ENCODE measurements at regions not wholly inside any gene's neighbourhood (a gene's known extent, or its start where the extent isn't known, plus 50 kb on each side); places are given as distances from the start of the nearest gene placed in this dataset.
"Not testable (repeated sequence)": the region's sequence is repeated elsewhere in the genome, so short reads cannot be mapped to it uniquely, and the experiment has no call there.

GRCh38 chr1:196136396-196136795, 471.8 kb downstream of the KCNT2 start:
- no peaks in the 10 kb centered on the region for H3K27me3 ChIP-seq (ENCODE audit: control insufficient read depth in 3 of 3, insufficient read depth in 3 of 3, low read length in 3 of 3)
- H3K27ac ChIP-seq (ENCODE audit: low read depth, low read length): no peak overlapping the region
- H3K9ac ChIP-seq (ENCODE audit: low read depth in 1 of 3, low read length in 3 of 3): no peak overlapping the region
- no peak overlapping the region for H3K4me3 ChIP-seq (ENCODE audit: low read length in 3 of 3)
- H3K9me3 ChIP-seq (ENCODE audit: control insufficient read depth in 3 of 3, low read length in 3 of 3): no peaks in the 10 kb centered on the region
- H3K4me1 ChIP-seq (ENCODE audit: control insufficient read depth in 3 of 3, insufficient read depth in 3 of 3, low read length in 3 of 3): no peaks in the 10 kb centered on the region
- H3K36me3 ChIP-seq (ENCODE audit: control insufficient read depth in 3 of 3, insufficient read depth in 3 of 3, low read length in 3 of 3): no peaks in the 10 kb centered on the region

- Histone ChIP-seq H3K4me1 (ENCODE audit: control insufficient read depth in 3 of 3, insufficient read depth in 3 of 3, low read length in 3 of 3) (no peaks in the 10 kb centered on the region), H3K36me3 (ENCODE audit: control insufficient read depth in 3 of 3, insufficient read depth in 3 of 3, low read length in 3 of 3) (no peaks in the 10 kb centered on the region), H3K4me3 (ENCODE audit: low read length in 3 of 3) (no peak overlapping the region), H3K9ac (ENCODE audit: low read depth in 1 of 3, low read length in 3 of 3) (no peak overlapping the region), H3K27ac (ENCODE audit: low read depth, low read length) (no peak overlapping the region), H3K9me3 (ENCODE audit: control insufficient read depth in 3 of 3, low read length in 3 of 3) (no peaks in the 10 kb centered on the region), H3K27me3 (ENCODE audit: control insufficient read depth in 3 of 3, insufficient read depth in 3 of 3, low read length in 3 of 3) (no peaks in the 10 kb centered on the region)
Observed at GRCh38 chr1:196131691-196132090, 476.5 kb downstream of the KCNT2 start.

- Histone ChIP-seq H3K27me3 (ENCODE audit: control insufficient read depth in 3 of 3, insufficient read depth in 3 of 3, low read length in 3 of 3) (no peaks in the 10 kb centered on the region), H3K9me3 (ENCODE audit: control insufficient read depth in 3 of 3, low read length in 3 of 3) (no peaks in the 10 kb centered on the region), H3K36me3 (ENCODE audit: control insufficient read depth in 3 of 3, insufficient read depth in 3 of 3, low read length in 3 of 3) (no peaks in the 10 kb centered on the region), H3K4me3 (ENCODE audit: low read length in 3 of 3) (no peak overlapping the region), H3K4me1 (ENCODE audit: control insufficient read depth in 3 of 3, insufficient read depth in 3 of 3, low read length in 3 of 3) (no peaks in the 10 kb centered on the region), H3K27ac (ENCODE audit: low read depth, low read length) (no peak overlapping the region), H3K9ac (ENCODE audit: low read depth in 1 of 3, low read length in 3 of 3) (no peak overlapping the region)
Observed at GRCh38 chr1:196128835-196129234, 479.4 kb downstream of the KCNT2 start.

- Histone ChIP-seq H3K4me1 (ENCODE audit: control insufficient read depth in 3 of 3, insufficient read depth in 3 of 3, low read length in 3 of 3) (no peaks in the 10 kb centered on the region), H3K4me3 (ENCODE audit: low read length in 3 of 3) (no peak overlapping the region), H3K36me3 (ENCODE audit: control insufficient read depth in 3 of 3, insufficient read depth in 3 of 3, low read length in 3 of 3) (no peaks in the 10 kb centered on the region), H3K9ac (ENCODE audit: low read depth in 1 of 3, low read length in 3 of 3) (no peak overlapping the region), H3K27ac (ENCODE audit: low read depth, low read length) (no peak overlapping the region), H3K9me3 (ENCODE audit: control insufficient read depth in 3 of 3, low read length in 3 of 3) (no peaks in the 10 kb centered on the region), H3K27me3 (ENCODE audit: control insufficient read depth in 3 of 3, insufficient read depth in 3 of 3, low read length in 3 of 3) (no peaks in the 10 kb centered on the region)
Observed at GRCh38 chr1:196121181-196121580, 487.1 kb downstream of the KCNT2 start.

GRCh38 chr1:196115646-196116045, 492.6 kb downstream of the KCNT2 start:
- H3K4me1 ChIP-seq (ENCODE audit: control insufficient read depth in 3 of 3, insufficient read depth in 3 of 3, low read length in 3 of 3): peaks cover 0 to 8% (median 5%) of the 10 kb centered on the region in 3 donors
- no peaks in the 10 kb centered on the region for H3K9me3 ChIP-seq (ENCODE audit: control insufficient read depth in 3 of 3, low read length in 3 of 3)
- no peaks in the 10 kb centered on the region for H3K27me3 ChIP-seq (ENCODE audit: control insufficient read depth in 3 of 3, insufficient read depth in 3 of 3, low read length in 3 of 3)
- H3K9ac ChIP-seq (ENCODE audit: low read depth in 1 of 3, low read length in 3 of 3): no peak overlapping the region
- peak overlapping the region; percentile 32 for H3K27ac ChIP-seq (ENCODE audit: low read depth, low read length)
- peak overlapping the region in 1 of 3 donors; percentile 21 for H3K4me3 ChIP-seq (ENCODE audit: low read length in 3 of 3)
- H3K36me3 ChIP-seq (ENCODE audit: control insufficient read depth in 3 of 3, insufficient read depth in 3 of 3, low read length in 3 of 3): no peaks in the 10 kb centered on the region

- peaks cover 0 to 3% (median 0%) of the 10 kb centered on the region in 3 donors for H3K9me3 ChIP-seq (ENCODE audit: control insufficient read depth in 3 of 3, low read length in 3 of 3)
- H3K27me3 ChIP-seq (ENCODE audit: control insufficient read depth in 3 of 3, insufficient read depth in 3 of 3, low read length in 3 of 3): no peaks in the 10 kb centered on the region
- H3K4me3 ChIP-seq (ENCODE audit: low read length in 3 of 3): no peak overlapping the region
- H3K27ac ChIP-seq (ENCODE audit: low read depth, low read length): no peak overlapping the region
- H3K36me3 ChIP-seq (ENCODE audit: control insufficient read depth in 3 of 3, insufficient read depth in 3 of 3, low read length in 3 of 3): no peaks in the 10 kb centered on the region
- H3K9ac ChIP-seq (ENCODE audit: low read depth in 1 of 3, low read length in 3 of 3): no peak overlapping the region
- peaks cover 0 to 8% (median 5%) of the 10 kb centered on the region in 3 donors for H3K4me1 ChIP-seq (ENCODE audit: control insufficient read depth in 3 of 3, insufficient read depth in 3 of 3, low read length in 3 of 3)
Observed at GRCh38 chr1:196114193-196114592, 494.0 kb downstream of the KCNT2 start.

GRCh38 chr1:196108990-196109389, 499.2 kb downstream of the KCNT2 start:
- not testable (repeated sequence) for H3K9me3 ChIP-seq (ENCODE audit: control insufficient read depth in 3 of 3, low read length in 3 of 3); H3K27me3 ChIP-seq (ENCODE audit: control insufficient read depth in 3 of 3, insufficient read depth in 3 of 3, low read length in 3 of 3); H3K4me1 ChIP-seq (ENCODE audit: control insufficient read depth in 3 of 3, insufficient read depth in 3 of 3, low read length in 3 of 3); H3K27ac ChIP-seq (ENCODE audit: low read depth, low read length); H3K4me3 ChIP-seq (ENCODE audit: low read length in 3 of 3); H3K9ac ChIP-seq (ENCODE audit: low read depth in 1 of 3, low read length in 3 of 3); H3K36me3 ChIP-seq (ENCODE audit: control insufficient read depth in 3 of 3, insufficient read depth in 3 of 3, low read length in 3 of 3)

GRCh38 chr1:196105901-196106300, 502.3 kb downstream of the KCNT2 start:
- H3K9ac ChIP-seq (ENCODE audit: low read depth in 1 of 3, low read length in 3 of 3): no peak overlapping the region
- H3K27ac ChIP-seq (ENCODE audit: low read depth, low read length): no peak overlapping the region
- H3K4me3 ChIP-seq (ENCODE audit: low read length in 3 of 3): no peak overlapping the region
- no peaks in the 10 kb centered on the region for H3K27me3 ChIP-seq (ENCODE audit: control insufficient read depth in 3 of 3, insufficient read depth in 3 of 3, low read length in 3 of 3)
- no peaks in the 10 kb centered on the region for H3K36me3 ChIP-seq (ENCODE audit: control insufficient read depth in 3 of 3, insufficient read depth in 3 of 3, low read length in 3 of 3)
- H3K9me3 ChIP-seq (ENCODE audit: control insufficient read depth in 3 of 3, low read length in 3 of 3): peaks cover 0 to 4% (median 3%) of the 10 kb centered on the region in 3 donors
- no peaks in the 10 kb centered on the region for H3K4me1 ChIP-seq (ENCODE audit: control insufficient read depth in 3 of 3, insufficient read depth in 3 of 3, low read length in 3 of 3)

- Histone ChIP-seq H3K36me3 (ENCODE audit: control insufficient read depth in 3 of 3, insufficient read depth in 3 of 3, low read length in 3 of 3) (no peaks in the 10 kb centered on the region), H3K4me1 (ENCODE audit: control insufficient read depth in 3 of 3, insufficient read depth in 3 of 3, low read length in 3 of 3) (no peaks in the 10 kb centered on the region), H3K27ac (ENCODE audit: low read depth, low read length) (no peak overlapping the region), H3K27me3 (ENCODE audit: control insufficient read depth in 3 of 3, insufficient read depth in 3 of 3, low read length in 3 of 3) (no peaks in the 10 kb centered on the region), H3K4me3 (ENCODE audit: low read length in 3 of 3) (no peak overlapping the region), H3K9me3 (ENCODE audit: control insufficient read depth in 3 of 3, low read length in 3 of 3) (peaks cover 0 to 7% (median 0%) of the 10 kb centered on the region in 3 donors), H3K9ac (ENCODE audit: low read depth in 1 of 3, low read length in 3 of 3) (no peak overlapping the region)
Observed at GRCh38 chr1:196102826-196103225, 505.4 kb downstream of the KCNT2 start.

GRCh38 chr1:196098000-196098399, 510.2 kb downstream of the KCNT2 start:
- H3K9ac ChIP-seq (ENCODE audit: low read depth in 1 of 3, low read length in 3 of 3): no peak overlapping the region
- H3K27me3 ChIP-seq (ENCODE audit: control insufficient read depth in 3 of 3, insufficient read depth in 3 of 3, low read length in 3 of 3): no peaks in the 10 kb centered on the region
- H3K9me3 ChIP-seq (ENCODE audit: control insufficient read depth in 3 of 3, low read length in 3 of 3): peaks cover 0 to 7% (median 0%) of the 10 kb centered on the region in 3 donors
- H3K36me3 ChIP-seq (ENCODE audit: control insufficient read depth in 3 of 3, insufficient read depth in 3 of 3, low read length in 3 of 3): no peaks in the 10 kb centered on the region
- no peak overlapping the region for H3K4me3 ChIP-seq (ENCODE audit: low read length in 3 of 3)
- H3K4me1 ChIP-seq (ENCODE audit: control insufficient read depth in 3 of 3, insufficient read depth in 3 of 3, low read length in 3 of 3): no peaks in the 10 kb centered on the region
- H3K27ac ChIP-seq (ENCODE audit: low read depth, low read length): no peak overlapping the region

- no peaks in the 10 kb centered on the region for H3K36me3 ChIP-seq (ENCODE audit: control insufficient read depth in 3 of 3, insufficient read depth in 3 of 3, low read length in 3 of 3)
- no peak overlapping the region for H3K4me3 ChIP-seq (ENCODE audit: low read length in 3 of 3)
- no peak overlapping the region for H3K27ac ChIP-seq (ENCODE audit: low read depth, low read length)
- H3K9ac ChIP-seq (ENCODE audit: low read depth in 1 of 3, low read length in 3 of 3): no peak overlapping the region
- no peaks in the 10 kb centered on the region for H3K27me3 ChIP-seq (ENCODE audit: control insufficient read depth in 3 of 3, insufficient read depth in 3 of 3, low read length in 3 of 3)
- no peaks in the 10 kb centered on the region for H3K9me3 ChIP-seq (ENCODE audit: control insufficient read depth in 3 of 3, low read length in 3 of 3)
- H3K4me1 ChIP-seq (ENCODE audit: control insufficient read depth in 3 of 3, insufficient read depth in 3 of 3, low read length in 3 of 3): no peaks in the 10 kb centered on the region
Observed at GRCh38 chr1:196094821-196095220, 513.4 kb downstream of the KCNT2 start.
